Neuronal stem cell (in vitro differentiated cells): ENCODE measurements at regions not wholly inside any gene's neighbourhood (a gene's known extent, or its start where the extent isn't known, plus 50 kb on each side); places are given as distances from the start of the nearest gene placed in this dataset.

Experiments
- DNase-seq: peaks from one replicate; pipeline ENCODE4 v3.0.0-alpha.2; 2013; ENCODE audit warnings: low spot score
- H2AFZ ChIP-seq: one replicate; pipeline ENCODE4 v1.6.1; 2013; ENCODE audit warnings: mild to moderate bottlenecking, low read length, inconsistent platforms
- H2AK5ac ChIP-seq: 2 replicates; pipeline ENCODE4 v1.6.1; 2013; ENCODE audit warnings: low read depth, mild to moderate bottlenecking, inconsistent platforms, low read length, moderate library complexity, mixed read lengths
- H2BK120ac ChIP-seq: 2 replicates; pipeline ENCODE4 v1.6.1; 2013; ENCODE audit warnings: low read depth, mild to moderate bottlenecking, inconsistent platforms, low read length, moderate library complexity, mixed read lengths
- H2BK12ac ChIP-seq: one replicate; pipeline ENCODE4 v1.6.1; 2013; ENCODE audit warnings: low read length, inconsistent platforms
- H2BK15ac ChIP-seq: 2 replicates; pipeline ENCODE4 v1.6.1; 2013; ENCODE audit warnings: mild to moderate bottlenecking, low read length, inconsistent platforms, mixed read lengths
- H2BK5ac ChIP-seq: one replicate; pipeline ENCODE4 v1.6.1; 2013; ENCODE audit warnings: inconsistent platforms, mild to moderate bottlenecking, low read length, moderate library complexity
- H3K14ac ChIP-seq: one replicate; pipeline ENCODE4 v1.6.1; 2013; ENCODE audit warnings: low read length, inconsistent platforms
- H3K18ac ChIP-seq: 2 replicates; pipeline ENCODE4 v1.6.1; 2013; ENCODE audit warnings: low read length, inconsistent platforms
- H3K23ac ChIP-seq: 2 replicates; pipeline ENCODE4 v1.6.1; 2013; ENCODE audit warnings: low read depth, mild to moderate bottlenecking, mixed read lengths, low read length, inconsistent platforms; ENCODE audit not compliant: poor library complexity
- H3K27ac ChIP-seq: replicated peaks from 3 replicates; pipeline ENCODE4 v1.5.1; 2013; ENCODE audit warnings: low read length, inconsistent platforms
- H3K27me3 ChIP-seq, 3 experiments: 2 replicates each; pipeline ENCODE4 v1.6.1; 2013; ENCODE audit warnings: low read length in 3 of 3, mild to moderate bottlenecking in 2 of 3, inconsistent platforms in 1 of 3, low read depth in 1 of 3, mixed read lengths in 1 of 3, moderate library complexity in 1 of 3; ENCODE audit not compliant: control insufficient read depth in 3 of 3, insufficient read depth in 3 of 3
- H3K36me3 ChIP-seq, 2 donors: replicated peaks in 1 of 2; 2 replicates each; pipeline ENCODE4 v1.6.1; 2013; ENCODE audit warnings: low read length in 2 of 2; ENCODE audit not compliant: control insufficient read depth in 2 of 2, insufficient read depth in 2 of 2
- H3K4ac ChIP-seq: 2 replicates; pipeline ENCODE4 v1.6.1; 2013; ENCODE audit warnings: inconsistent platforms, mild to moderate bottlenecking, low read length, moderate library complexity
- H3K4me1 ChIP-seq, 2 donors: 1 replicate in 1 of 2; 2 replicates in 1 of 2; pipeline ENCODE4 v1.6.1; 2013; ENCODE audit warnings: low read length in 2 of 2, low read depth in 1 of 2; ENCODE audit not compliant: control insufficient read depth in 2 of 2, insufficient read depth in 1 of 2
- H3K4me2 ChIP-seq: one replicate; pipeline ENCODE4 v1.6.1; 2013; ENCODE audit warnings: mild to moderate bottlenecking, low read length, inconsistent platforms; ENCODE audit not compliant: insufficient read depth, poor library complexity, severe bottlenecking
- H3K4me3 ChIP-seq, 2 donors: 2 replicates each; pipeline ENCODE4 v1.5.1; 2013; ENCODE audit warnings: low read length in 2 of 2, mild to moderate bottlenecking in 2 of 2, inconsistent platforms in 1 of 2, moderate library complexity in 1 of 2
- H3K79me1 ChIP-seq: one replicate; pipeline ENCODE4 v1.6.1; 2013; ENCODE audit warnings: low read depth, mild to moderate bottlenecking, inconsistent platforms, low read length, moderate library complexity
- H3K9ac ChIP-seq: one replicate; pipeline ENCODE4 v1.6.1; 2013; ENCODE audit warnings: mild to moderate bottlenecking, low read depth, low read length, inconsistent platforms; ENCODE audit not compliant: poor library complexity
- H3K9me3 ChIP-seq, 2 donors: replicated peaks in 1 of 2; 2 replicates each; pipeline versions ENCODE3 to v1.6.1; 2013; ENCODE audit warnings: low read length in 2 of 2, mild to moderate bottlenecking in 2 of 2, inconsistent platforms in 1 of 2, low read depth in 1 of 2, mixed read lengths in 1 of 2, moderate library complexity in 1 of 2; ENCODE audit not compliant: control insufficient read depth in 2 of 2, insufficient read depth in 1 of 2
- H4K8ac ChIP-seq: one replicate; pipeline ENCODE4 v1.6.1; 2013; ENCODE audit warnings: low read depth, mild to moderate bottlenecking, inconsistent platforms, low read length, moderate library complexity
- H4K91ac ChIP-seq: one replicate; pipeline ENCODE4 v1.6.1; 2013; ENCODE audit warnings: low read length, low read depth, mild to moderate bottlenecking, inconsistent platforms; ENCODE audit not compliant: poor library complexity
- WGBS, 2 donors: extraction: QIAGEN DNeasy Blood & Tissue Kit; methylation state at CpG; one replicate each; pipeline ENCODE4 v1.1.7; 2013; ENCODE audit warnings: missing lambda C conversion rate in 2 of 2, mixed read lengths in 1 of 2; ENCODE audit not compliant: insufficient read length in 2 of 2, insufficient replicate concordance in 1 of 2; ENCODE audit errors: extremely low coverage in 2 of 2; 5-methylcytosine and 5-hydroxymethylcytosine counted together

DNA sequence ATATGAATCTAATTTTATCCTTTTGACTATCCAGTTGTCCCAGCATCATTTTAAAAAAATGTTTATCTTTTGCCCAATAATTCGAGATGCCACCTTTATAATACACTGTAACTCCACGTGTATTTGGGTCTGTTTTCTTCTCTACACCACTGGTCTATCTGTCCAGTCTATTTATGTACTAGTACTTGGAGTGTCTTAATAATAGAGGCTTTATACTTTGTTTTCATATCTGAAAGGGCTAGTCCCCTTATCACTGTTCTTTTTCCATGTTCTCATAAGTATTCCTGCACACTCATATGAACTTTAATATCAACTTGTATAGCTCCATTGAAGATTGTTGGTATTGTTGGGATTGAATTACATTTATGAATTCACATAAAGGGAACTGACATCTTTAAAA, 101.1 kb upstream of the RMP24 start:
- Histone ChIP-seq H2AK5ac (no peak overlapping the region), H3K9ac (no peak overlapping the region), H2BK120ac (no peak overlapping the region), H3K9me3 (peaks cover 0 to 5% of the 10 kb centered on the region in 2 donors), H3K27me3 (peaks cover 0 to 3% (median 0%) of the 10 kb centered on the region in 3 experiments), H2AFZ (no peak overlapping the region), H4K91ac (no peak overlapping the region), H3K36me3 (no peaks in the 10 kb centered on the region), H2BK15ac (no peak overlapping the region), H3K4ac (no peak overlapping the region), H3K79me1 (peaks cover 2% of the 10 kb centered on the region), H3K18ac (no peak overlapping the region), H2BK12ac (no peak overlapping the region), H2BK5ac (no peak overlapping the region), H3K14ac (no peak overlapping the region), H3K4me1 (no peaks in the 10 kb centered on the region), H3K4me2 (no peak overlapping the region), H3K27ac (no peak overlapping the region), H3K4me3 (no peak overlapping the region), H4K8ac (no peak overlapping the region), H3K23ac (no peak overlapping the region)
- DNase-seq = no peak
- WGBS, 2 donors = no CpG with 5 or more reads among the region's 2 CpGs

DNA sequence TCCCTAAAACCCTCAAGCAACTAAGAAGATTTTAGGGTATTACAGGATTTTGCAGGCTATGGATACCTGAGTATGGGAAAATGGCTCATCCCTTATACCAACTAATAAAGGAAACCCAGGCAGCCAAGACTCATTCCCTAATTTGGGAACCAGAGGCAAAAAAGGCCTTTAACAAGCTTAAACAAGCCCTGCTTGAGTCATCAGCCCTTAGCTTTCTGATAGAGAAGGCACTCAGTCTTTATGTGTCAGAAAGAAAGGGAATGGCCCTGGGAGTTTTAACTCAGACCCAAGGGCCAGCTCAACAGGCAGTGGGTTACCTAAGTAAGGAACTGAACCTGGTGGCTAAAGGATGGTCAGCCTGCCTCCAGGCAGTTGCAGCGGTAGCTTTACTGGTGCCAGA, 96.9 kb upstream of the RMP24 start:
- H3K36me3 ChIP-seq = no peaks in the 10 kb centered on the region
- no peak overlapping the region for H4K91ac ChIP-seq
- no peak overlapping the region for H2AFZ ChIP-seq
- H3K4ac ChIP-seq = no peak overlapping the region
- no peak overlapping the region for H2AK5ac ChIP-seq
- H2BK12ac ChIP-seq = no peak overlapping the region
- H3K14ac ChIP-seq = no peak overlapping the region
- no peak for DNase-seq
- WGBS, 2 donors = no CpG with 5 or more reads among the region's 1 CpG
- peaks cover 2% of the 10 kb centered on the region for H3K79me1 ChIP-seq
- H3K18ac ChIP-seq = no peak overlapping the region
- no peak overlapping the region for H3K4me3 ChIP-seq
- no peak overlapping the region for H3K9ac ChIP-seq
- H3K4me2 ChIP-seq = no peak overlapping the region
- H3K27me3 ChIP-seq = peaks cover 0 to 7% (median 0%) of the 10 kb centered on the region in 3 experiments
- no peak overlapping the region for H2BK120ac ChIP-seq
- H3K27ac ChIP-seq = no peak overlapping the region
- H2BK15ac ChIP-seq = no peak overlapping the region
- H3K23ac ChIP-seq = no peak overlapping the region
- no peak overlapping the region for H4K8ac ChIP-seq
- H3K4me1 ChIP-seq = peaks cover 0 to 2% of the 10 kb centered on the region in 2 donors
- no peak overlapping the region for H2BK5ac ChIP-seq
- peaks cover 0 to 5% of the 10 kb centered on the region in 2 donors for H3K9me3 ChIP-seq

DNA sequence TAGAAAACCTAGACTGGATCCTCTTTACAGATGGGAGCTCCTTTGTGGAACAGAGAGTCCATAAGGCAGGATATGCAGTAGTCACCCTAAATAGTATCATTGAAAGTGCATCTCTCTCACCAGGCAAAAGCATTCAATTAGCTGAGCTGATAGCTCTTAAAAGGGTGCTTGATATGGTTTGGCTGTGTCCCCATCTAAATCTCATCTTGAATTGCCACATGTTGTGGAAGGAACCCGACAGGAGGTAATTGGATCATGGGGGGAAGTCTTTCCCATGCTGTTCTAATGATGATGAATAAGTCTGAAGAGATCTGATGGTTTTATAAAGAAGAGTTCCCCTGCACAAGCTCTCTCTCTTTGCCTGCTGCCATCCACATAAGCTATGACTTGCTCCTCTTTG, 96.2 kb upstream of the RMP24 start:
- no peak overlapping the region for H2AFZ ChIP-seq
- H3K79me1 ChIP-seq = peaks cover 2% of the 10 kb centered on the region
- no peak overlapping the region for H3K27ac ChIP-seq
- DNase-seq = no peak
- no peak overlapping the region for H3K4me2 ChIP-seq
- no peak overlapping the region for H4K91ac ChIP-seq
- no peak overlapping the region for H3K9ac ChIP-seq
- H3K36me3 ChIP-seq = no peaks in the 10 kb centered on the region
- peaks cover 0 to 5% of the 10 kb centered on the region in 2 donors for H3K9me3 ChIP-seq
- no peak overlapping the region for H3K4ac ChIP-seq
- H2BK5ac ChIP-seq = no peak overlapping the region
- peaks cover 0 to 7% (median 0%) of the 10 kb centered on the region in 3 experiments for H3K27me3 ChIP-seq
- H2BK15ac ChIP-seq = no peak overlapping the region
- no peak overlapping the region for H3K14ac ChIP-seq
- WGBS, 2 donors = no CpG with 5 or more reads among the region's 1 CpG
- H3K18ac ChIP-seq = no peak overlapping the region
- no peak overlapping the region for H2BK12ac ChIP-seq
- H3K23ac ChIP-seq = no peak overlapping the region
- no peak overlapping the region for H3K4me3 ChIP-seq
- no peak overlapping the region for H2BK120ac ChIP-seq
- peaks cover 0 to 2% of the 10 kb centered on the region in 2 donors for H3K4me1 ChIP-seq
- H2AK5ac ChIP-seq = no peak overlapping the region
- no peak overlapping the region for H4K8ac ChIP-seq

DNA sequence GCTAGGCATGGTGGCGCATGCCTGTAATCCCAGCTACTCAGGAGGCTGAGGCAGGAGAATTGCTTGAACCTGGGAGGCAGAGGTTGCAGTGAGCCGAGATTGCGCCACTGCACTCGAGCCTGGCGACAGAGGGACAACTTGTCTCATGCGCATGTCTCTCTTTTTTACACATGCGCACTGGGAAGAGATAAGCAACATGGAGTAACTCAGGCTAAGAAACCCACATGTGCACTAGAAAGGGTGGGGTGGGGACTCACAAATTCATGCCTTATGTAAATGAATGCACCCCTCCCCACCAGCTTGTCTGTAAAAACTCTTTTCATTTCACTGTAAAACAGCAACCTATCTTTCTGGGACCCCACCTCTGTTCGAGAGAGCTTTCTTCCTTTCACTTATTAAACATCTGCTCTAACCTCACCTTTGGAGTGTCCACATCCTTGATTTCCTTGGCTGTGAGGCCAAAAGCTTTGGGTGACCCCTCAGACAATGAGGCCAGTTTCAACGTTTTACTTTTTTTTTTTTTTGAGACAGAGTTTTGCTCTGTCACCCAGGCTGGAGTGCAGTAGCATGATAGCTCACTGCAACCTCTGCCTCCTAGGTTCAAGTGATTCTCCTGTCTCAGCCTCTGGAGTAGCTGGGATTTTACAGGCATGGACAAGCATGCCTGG, 91.6 kb upstream of the RMP24 start:
- Histone ChIP-seq H3K9me3 (no peaks in the 10 kb centered on the region), H2BK12ac (no peak overlapping the region), H3K79me1 (no peaks in the 10 kb centered on the region), H2AFZ (no peak overlapping the region), H3K4me2 (no peak overlapping the region), H2BK15ac (no peak overlapping the region), H2BK5ac (no peak overlapping the region), H3K23ac (no peak overlapping the region), H2AK5ac (no peak overlapping the region), H4K91ac (no peak overlapping the region), H3K27ac (no peak overlapping the region), H3K36me3 (no peaks in the 10 kb centered on the region), H3K14ac (no peak overlapping the region), H3K4me3 (no peak overlapping the region), H4K8ac (no peak overlapping the region), H3K27me3 (peaks cover 0 to 4% (median 0%) of the 10 kb centered on the region in 3 experiments), H3K9ac (no peak overlapping the region), H2BK120ac (no peak overlapping the region), H3K4ac (no peak overlapping the region), H3K18ac (no peak overlapping the region), H3K4me1 (peaks cover 0 to 2% of the 10 kb centered on the region in 2 donors)
- WGBS, 2 donors = no CpG with 5 or more reads among the region's 9 CpGs
- DNase-seq = no peak
